ENCODE measurements at regions not wholly inside any gene's neighbourhood (a gene's known extent, or its start where the extent isn't known, plus 50 kb on each side); places are given as distances from the start of the nearest gene placed in this dataset.

DNA sequence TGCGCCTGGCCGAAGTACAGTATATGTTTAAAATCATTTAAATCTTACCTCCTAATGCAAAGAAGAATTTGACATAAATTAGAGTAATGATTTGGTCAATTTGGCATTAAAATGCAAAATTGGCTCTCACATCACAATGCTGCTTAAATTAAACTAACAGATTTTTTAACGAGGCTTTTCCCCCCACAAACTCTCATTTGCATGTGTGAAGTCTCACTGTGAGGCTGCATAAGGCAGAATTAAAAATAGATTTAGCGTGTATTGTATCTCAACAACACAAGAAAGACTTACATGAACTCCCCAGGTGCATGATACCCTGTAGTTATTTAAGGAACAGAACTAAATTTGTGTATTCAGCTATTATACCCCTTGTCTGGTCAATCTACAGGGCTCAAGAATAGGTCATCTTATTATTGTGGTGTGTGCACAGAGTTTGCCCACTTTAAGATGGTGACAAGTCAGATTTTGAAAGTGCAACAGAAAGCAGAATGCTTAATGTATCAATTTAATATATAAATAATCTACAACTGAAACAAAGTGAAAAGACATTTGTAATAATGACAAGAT lies 897.9 kb downstream of the EPHA3 start:
- ATAC-seq (ENCODE audit: poor library complexity) (no peak), DNase-seq (no peak)
- Histone ChIP-seq H3K27me3 (ENCODE audit: control insufficient read depth in 1 of 2, insufficient read depth in 2 of 2, low read length in 2 of 2) (no peaks in the 10 kb centered on the region), H3K9me3 (ENCODE audit: control insufficient read depth in 1 of 2, insufficient read depth in 1 of 2, low read length in 2 of 2) (peaks cover 5 to 10% of the 10 kb centered on the region in 2 experiments), H3K4me1 (ENCODE audit: insufficient read depth, low read length) (no peaks in the 10 kb centered on the region), H3K27ac (ENCODE audit: low read depth in 1 of 2, low read length in 2 of 2) (no peak overlapping the region), H3K4me3 (ENCODE audit: low read length) (no peak overlapping the region), H3K36me3 (ENCODE audit: insufficient read depth, low read length) (no peaks in the 10 kb centered on the region)
- Mint-ChIP-seq H3K36me3 (ENCODE audit: low read depth) (no peaks in the 10 kb centered on the region), H3K9me3 (peaks cover 15% of the 10 kb centered on the region), H3K4me1 (ENCODE audit: low read depth) (no peaks in the 10 kb centered on the region), H3K4me3 (no peak overlapping the region), H3K27ac (no peak overlapping the region), H3K27me3 (no peaks in the 10 kb centered on the region)
- intact Hi-C loops (cut with DNase I, micrococcal nuclease), result no loop called here
- TF ChIP-seq, protein P1, sequence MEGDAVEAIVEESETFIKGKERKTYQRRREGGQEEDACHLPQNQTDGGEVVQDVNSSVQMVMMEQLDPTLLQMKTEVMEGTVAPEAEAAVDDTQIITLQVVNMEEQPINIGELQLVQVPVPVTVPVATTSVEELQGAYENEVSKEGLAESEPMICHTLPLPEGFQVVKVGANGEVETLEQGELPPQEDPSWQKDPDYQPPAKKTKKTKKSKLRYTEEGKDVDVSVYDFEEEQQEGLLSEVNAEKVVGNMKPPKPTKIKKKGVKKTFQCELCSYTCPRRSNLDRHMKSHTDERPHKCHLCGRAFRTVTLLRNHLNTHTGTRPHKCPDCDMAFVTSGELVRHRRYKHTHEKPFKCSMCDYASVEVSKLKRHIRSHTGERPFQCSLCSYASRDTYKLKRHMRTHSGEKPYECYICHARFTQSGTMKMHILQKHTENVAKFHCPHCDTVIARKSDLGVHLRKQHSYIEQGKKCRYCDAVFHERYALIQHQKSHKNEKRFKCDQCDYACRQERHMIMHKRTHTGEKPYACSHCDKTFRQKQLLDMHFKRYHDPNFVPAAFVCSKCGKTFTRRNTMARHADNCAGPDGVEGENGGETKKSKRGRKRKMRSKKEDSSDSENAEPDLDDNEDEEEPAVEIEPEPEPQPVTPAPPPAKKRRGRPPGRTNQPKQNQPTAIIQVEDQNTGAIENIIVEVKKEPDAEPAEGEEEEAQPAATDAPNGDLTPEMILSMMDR (IDR thresholded peaks at IDR 0.05), result no peak
- ChIA-PET CTCF (no interaction called here), POLR2A (no interaction called here)

GRCh38 chr3:90007778-90008499 lies 900.5 kb downstream of the EPHA3 start:
- H3K9me3 ChIP-seq (ENCODE audit: control insufficient read depth in 1 of 2, insufficient read depth in 1 of 2, low read length in 2 of 2), result peaks cover 5 to 10% of the 10 kb centered on the region in 2 experiments
- no peak for DNase-seq
- no peak overlapping the region for H3K4me3 ChIP-seq (ENCODE audit: low read length)
- TF ChIP-seq, protein P1 (IDR thresholded peaks at IDR 0.05), result no peak
- CTCF ChIA-PET, result no interaction called here
- no peaks in the 10 kb centered on the region for H3K4me1 Mint-ChIP-seq (ENCODE audit: low read depth)
- no peak for ATAC-seq (ENCODE audit: poor library complexity)
- no peaks in the 10 kb centered on the region for H3K36me3 Mint-ChIP-seq (ENCODE audit: low read depth)
- intact Hi-C loops (cut with DNase I, micrococcal nuclease), result no loop called here
- H3K27me3 Mint-ChIP-seq, result no peaks in the 10 kb centered on the region
- H3K27me3 ChIP-seq (ENCODE audit: control insufficient read depth in 1 of 2, insufficient read depth in 2 of 2, low read length in 2 of 2), result no peaks in the 10 kb centered on the region
- no peak overlapping the region for H3K4me3 Mint-ChIP-seq
- no peak overlapping the region for H3K27ac ChIP-seq (ENCODE audit: low read depth in 1 of 2, low read length in 2 of 2)
- peaks cover 11% of the 10 kb centered on the region for H3K9me3 Mint-ChIP-seq
- no peaks in the 10 kb centered on the region for H3K4me1 ChIP-seq (ENCODE audit: insufficient read depth, low read length)
- POLR2A ChIA-PET, result no interaction called here
- no peaks in the 10 kb centered on the region for H3K36me3 ChIP-seq (ENCODE audit: insufficient read depth, low read length)
- H3K27ac Mint-ChIP-seq, result no peak overlapping the region

DNA sequence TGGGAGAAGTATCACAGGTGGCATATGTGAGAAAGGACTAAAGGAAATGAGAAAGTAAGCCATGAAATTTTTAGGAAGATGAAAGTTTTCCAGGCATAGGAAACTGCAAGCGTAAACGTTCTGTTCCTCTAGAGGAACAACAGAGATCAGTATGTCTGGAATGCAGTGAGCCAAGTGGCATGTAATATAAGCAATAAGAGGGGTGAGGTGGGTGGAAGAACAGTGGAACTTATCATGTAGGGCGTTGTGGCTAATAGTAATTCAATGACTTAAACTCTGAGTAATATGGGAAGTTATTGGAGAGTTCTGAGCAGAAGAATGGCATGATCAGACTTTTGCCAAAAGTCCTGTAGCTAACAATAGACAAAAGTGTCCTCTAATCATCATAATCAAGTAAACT lies 902.9 kb downstream of the EPHA3 start:
- ChIA-PET CTCF (no interaction called here), POLR2A (no interaction called here)
- Histone ChIP-seq H3K36me3 (ENCODE audit: insufficient read depth, low read length) (no peaks in the 10 kb centered on the region), H3K27me3 (ENCODE audit: control insufficient read depth in 1 of 2, insufficient read depth in 2 of 2, low read length in 2 of 2) (no peaks in the 10 kb centered on the region), H3K4me3 (ENCODE audit: low read length) (no peak overlapping the region), H3K4me1 (ENCODE audit: insufficient read depth, low read length) (no peaks in the 10 kb centered on the region), H3K9me3 (ENCODE audit: control insufficient read depth in 1 of 2, insufficient read depth in 1 of 2, low read length in 2 of 2) (no peaks in the 10 kb centered on the region), H3K27ac (ENCODE audit: low read depth in 1 of 2, low read length in 2 of 2) (no peak overlapping the region)
- TF ChIP-seq, protein P1 (IDR thresholded peaks at IDR 0.05), result no peak
- Mint-ChIP-seq H3K36me3 (ENCODE audit: low read depth) (no peaks in the 10 kb centered on the region), H3K27ac (no peak overlapping the region), H3K4me3 (no peak overlapping the region), H3K27me3 (no peaks in the 10 kb centered on the region), H3K9me3 (peaks cover 6% of the 10 kb centered on the region), H3K4me1 (ENCODE audit: low read depth) (no peaks in the 10 kb centered on the region)
- no peak for ATAC-seq (ENCODE audit: poor library complexity)
- intact Hi-C loops (cut with DNase I, micrococcal nuclease), result no loop called here
- DNase-seq, result no peak
